Esophagus muscularis mucosa (tissue), 4 donors: ENCODE measurements at regions not wholly inside any gene's neighbourhood (a gene's known extent, or its start where the extent isn't known, plus 50 kb on each side); places are given as distances from the start of the nearest gene placed in this dataset.
A peak's percentile ranks its signal among the peaks of the same experiment; 100 is the strongest.

Experiments used
- DNase-seq: peaks from one replicate; pipeline ENCODE4 v3.0.0-alpha.2; 2017; ENCODE audit errors: extremely low spot score
- H3K27ac ChIP-seq, 4 donors: fragments of 200-600 bp; sonication (generic); replicated peaks in 1 of 4; 1 replicate in 3 of 4; 2 replicates in 1 of 4; pipeline ENCODE4 v1.5.1; 2016 to 2019; ENCODE audit warnings: mild to moderate bottlenecking in 1 of 4
- H3K27me3 ChIP-seq, 4 donors: fragments of 200-600 bp; sonication (generic); one replicate each; pipeline versions ENCODE4 v1.5.1 to v1.6.0; 2016 to 2019
- H3K36me3 ChIP-seq, 4 donors: fragments of 200-600 bp; sonication (generic); one replicate each; pipeline ENCODE4 v1.5.1; 2016 to 2019
- H3K4me1 ChIP-seq, 4 donors: fragments of 200-600 bp; sonication (generic); one replicate each; pipeline ENCODE4 v1.5.1; 2016 to 2019
- H3K4me3 ChIP-seq, 4 donors: fragments of 200-600 bp; sonication (generic); 1 replicate in 2 of 4; 2 replicates in 2 of 4; pipeline ENCODE4 v1.5.1; 2016 to 2019; ENCODE audit warnings: mild to moderate bottlenecking in 4 of 4, moderate library complexity in 1 of 4
- H3K9me3 ChIP-seq, 4 donors: fragments of 200-600 bp; sonication (generic); 1 replicate in 3 of 4; 2 replicates in 1 of 4; pipeline ENCODE4 v1.5.1; 2016 to 2019
- CTCF ChIP-seq, 3 experiments: fragments of 200-600 bp in 2 of 3; fragments of 450-650 bp in 1 of 3; sonication (generic) in 2 of 3; IDR thresholded peaks; one replicate each; pipeline ENCODE4 v1.5.1; 2017 to 2019; ENCODE audit warnings: antibody characterized with exemption in 3 of 3, mild to moderate bottlenecking in 2 of 3, moderate library complexity in 1 of 3
- EP300 ChIP-seq: sonication (generic); formaldehyde crosslinking; IDR thresholded peaks from one replicate; pipeline ENCODE4 v1.6.1; 2017; ENCODE audit warnings: antibody characterized with exemption
- POLR2A ChIP-seq: fragments of 450-650 bp; IDR thresholded peaks from one replicate; pipeline ENCODE4 v1.6.1; 2017; ENCODE audit warnings: antibody characterized with exemption, moderate library complexity, mild to moderate bottlenecking, low read depth
- POLR2AphosphoS5 ChIP-seq, 2 donors: sonication (generic); formaldehyde crosslinking; IDR thresholded peaks; one replicate each; pipeline ENCODE4 v1.6.1; 2017; ENCODE audit warnings: antibody characterized with exemption in 2 of 2
- WGBS: methylation state at CpG from one replicate; pipeline ENCODE4 v1.1.5; 2018; 5-methylcytosine and 5-hydroxymethylcytosine counted together
- intact Hi-C: fragments of 100-400 bp; cut with DNase I; formaldehyde crosslinking; loops from one replicate; pipeline ENCODE4 v1.15.1; 2023

GRCh38 chr4:155530857-155531256 is 135.8 kb upstream of the GUCY1A1 start:
- no peak overlapping the region for H3K4me3 ChIP-seq
- H3K27ac ChIP-seq, result no peak overlapping the region
- WGBS, result 89% methylated on average over 5 of the region's 5 CpGs
- no peak for DNase-seq
- H3K9me3 ChIP-seq, result no peaks in the 10 kb centered on the region
- intact Hi-C loops, result no loop called here
- H3K27me3 ChIP-seq, result no peaks in the 10 kb centered on the region
- no peak for TF ChIP-seq EP300
- TF ChIP-seq POLR2AphosphoS5 (IDR thresholded peaks at IDR 0.05), result no peak
- TF ChIP-seq POLR2A, result no peak
- no peak for TF ChIP-seq CTCF (IDR thresholded peaks at IDR 0.05)
- no peaks in the 10 kb centered on the region for H3K36me3 ChIP-seq
- H3K4me1 ChIP-seq, result peaks cover 9 to 41% (median 36%) of the 10 kb centered on the region in 4 donors

- 83% methylated on average over 3 of the region's 3 CpGs for WGBS
- Histone ChIP-seq H3K9me3 (no peaks in the 10 kb centered on the region), H3K4me1 (peaks cover 9 to 45% (median 41%) of the 10 kb centered on the region in 4 donors), H3K4me3 (no peak overlapping the region), H3K27me3 (no peaks in the 10 kb centered on the region), H3K36me3 (no peaks in the 10 kb centered on the region), H3K27ac (no peak overlapping the region)
- DNase-seq, result no peak
- intact Hi-C loops, result no loop called here
- TF ChIP-seq CTCF (IDR thresholded peaks at IDR 0.05), result no peak
- TF ChIP-seq POLR2A, result no peak
- no peak for TF ChIP-seq POLR2AphosphoS5 (IDR thresholded peaks at IDR 0.05)
- TF ChIP-seq EP300, result no peak
Measured at GRCh38 chr4:155530290-155530689, 136.4 kb upstream of the GUCY1A1 start.

GRCh38 chr4:155529716-155530115 is 136.9 kb upstream of the GUCY1A1 start:
- TF ChIP-seq CTCF (IDR thresholded peaks at IDR 0.05) (no peak), POLR2A (no peak), POLR2AphosphoS5 (IDR thresholded peaks at IDR 0.05) (no peak), EP300 (no peak)
- WGBS, result 85% methylated on average over 3 of the region's 3 CpGs
- intact Hi-C loops, result loop anchor here (10.0 kb wide), 1 partner anchor 225 kb away; the partner anchor contains the start of gene GUCY1B1
- H3K9me3 ChIP-seq, result no peaks in the 10 kb centered on the region
- H3K36me3 ChIP-seq, result no peaks in the 10 kb centered on the region
- no peak overlapping the region for H3K27ac ChIP-seq
- H3K27me3 ChIP-seq, result no peaks in the 10 kb centered on the region
- DNase-seq, result no peak
- peaks cover 9 to 45% (median 41%) of the 10 kb centered on the region in 4 donors for H3K4me1 ChIP-seq
- no peak overlapping the region for H3K4me3 ChIP-seq

GRCh38 chr4:155529272-155529671 is 137.4 kb upstream of the GUCY1A1 start:
- Histone ChIP-seq H3K9me3 (no peaks in the 10 kb centered on the region), H3K27me3 (no peaks in the 10 kb centered on the region), H3K36me3 (no peaks in the 10 kb centered on the region), H3K27ac (no peak overlapping the region), H3K4me1 (peaks cover 9 to 45% (median 41%) of the 10 kb centered on the region in 4 donors), H3K4me3 (no peak overlapping the region)
- DNase-seq, result no peak
- intact Hi-C loops, result loop anchor here (10.0 kb wide), 1 partner anchor 226 kb away; the partner anchor contains the start of gene GUCY1B1
- 83% methylated on average over 3 of the region's 3 CpGs for WGBS
- TF ChIP-seq CTCF (IDR thresholded peaks at IDR 0.05), result peak in 1 of 3 experiments; percentile 7
- TF ChIP-seq POLR2A, result no peak
- no peak for TF ChIP-seq EP300
- TF ChIP-seq POLR2AphosphoS5 (IDR thresholded peaks at IDR 0.05), result no peak
